NCI-H510A (cell line): ENCODE measurements at regions not wholly inside any gene's neighbourhood (a gene's known extent, or its start where the extent isn't known, plus 50 kb on each side); places are given as distances from the start of the nearest gene placed in this dataset.

ENCODE experiments used
- DNase-seq: peaks from one replicate; lab custom pipeline; 2025; lab: John Stamatoyannopoulos, UW

DNA sequence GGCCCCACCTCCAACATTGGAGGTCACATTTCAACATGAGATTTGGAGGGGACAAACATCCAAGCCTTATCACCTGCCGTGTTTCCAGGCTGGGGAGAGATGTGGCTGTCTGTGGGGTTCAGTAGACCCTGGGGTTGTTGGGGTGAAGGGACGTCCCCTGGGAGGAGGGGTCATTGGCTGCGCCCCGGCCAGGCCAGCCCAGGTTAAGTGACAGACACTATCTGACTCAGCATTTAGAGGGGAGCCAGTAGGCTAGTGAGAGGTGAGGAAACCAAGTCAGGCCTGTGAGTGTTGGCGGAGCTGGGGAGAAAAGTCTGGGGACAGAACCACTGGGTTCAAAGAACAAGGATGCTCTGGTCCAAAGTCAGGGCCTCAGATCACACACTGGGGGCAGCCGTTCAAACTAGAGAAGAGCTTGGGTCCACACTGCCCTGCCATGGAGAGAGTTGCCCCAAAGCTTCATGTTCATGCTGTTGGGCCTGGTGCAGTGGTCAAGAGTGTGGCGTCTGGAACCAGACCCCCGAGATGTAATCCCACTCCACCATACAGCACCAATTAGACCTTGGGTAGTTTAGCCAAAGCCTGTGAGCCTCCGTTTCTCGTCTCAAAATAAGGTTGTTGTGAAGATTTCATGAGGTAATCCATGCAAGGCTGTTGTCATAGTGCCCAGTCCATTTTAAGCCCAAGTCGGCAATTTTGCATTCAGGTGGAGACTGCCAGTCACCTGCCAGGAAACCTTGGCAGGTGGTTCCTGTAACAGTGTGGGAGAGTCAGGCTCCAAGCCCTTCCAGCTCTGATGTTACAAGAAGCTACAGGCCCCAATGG lies 1289.6 kb downstream of the TBC1D22A start:
- no peak for DNase-seq

DNA sequence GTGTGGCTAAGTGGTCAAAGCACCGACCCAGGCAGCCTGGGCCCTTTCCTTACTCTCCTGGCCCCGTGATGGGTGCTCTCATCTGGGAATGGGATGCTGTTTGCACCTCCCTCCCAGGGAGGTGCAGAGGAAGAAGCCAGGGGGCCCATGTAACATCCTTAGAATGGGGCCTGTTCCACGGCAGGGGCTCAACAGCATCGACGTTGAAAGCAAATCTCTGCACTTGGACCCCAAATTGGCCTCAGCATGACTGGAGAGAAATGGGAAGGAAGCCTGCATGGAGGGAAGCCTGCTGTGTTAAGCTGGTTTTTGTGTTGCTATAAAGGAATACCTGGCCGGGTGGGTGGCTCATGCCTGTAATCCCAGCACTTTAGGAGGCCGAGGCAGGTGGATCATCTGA lies 1288.4 kb downstream of the TBC1D22A start:
- no peak for DNase-seq

DNA sequence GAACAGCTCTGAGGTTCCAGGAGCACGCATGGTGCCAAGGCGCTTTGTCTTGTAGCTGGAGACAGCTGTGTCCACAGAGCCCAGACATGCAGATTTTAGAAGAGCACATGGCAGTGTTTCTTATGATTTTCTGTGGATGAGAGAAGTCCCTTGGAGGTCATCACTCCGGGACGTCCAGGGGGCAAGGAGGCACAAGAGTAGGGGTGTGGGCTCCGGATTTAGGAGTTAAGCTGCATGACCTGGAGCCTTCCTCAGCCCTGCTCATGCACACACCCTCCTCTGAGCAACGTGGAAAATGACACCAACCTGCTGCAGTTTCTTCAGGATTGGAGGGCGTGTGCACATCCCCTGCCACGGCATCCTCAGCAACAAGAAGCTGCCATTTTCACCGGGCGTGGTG lies 1286.7 kb downstream of the TBC1D22A start:
- DNase-seq = no peak

DNA sequence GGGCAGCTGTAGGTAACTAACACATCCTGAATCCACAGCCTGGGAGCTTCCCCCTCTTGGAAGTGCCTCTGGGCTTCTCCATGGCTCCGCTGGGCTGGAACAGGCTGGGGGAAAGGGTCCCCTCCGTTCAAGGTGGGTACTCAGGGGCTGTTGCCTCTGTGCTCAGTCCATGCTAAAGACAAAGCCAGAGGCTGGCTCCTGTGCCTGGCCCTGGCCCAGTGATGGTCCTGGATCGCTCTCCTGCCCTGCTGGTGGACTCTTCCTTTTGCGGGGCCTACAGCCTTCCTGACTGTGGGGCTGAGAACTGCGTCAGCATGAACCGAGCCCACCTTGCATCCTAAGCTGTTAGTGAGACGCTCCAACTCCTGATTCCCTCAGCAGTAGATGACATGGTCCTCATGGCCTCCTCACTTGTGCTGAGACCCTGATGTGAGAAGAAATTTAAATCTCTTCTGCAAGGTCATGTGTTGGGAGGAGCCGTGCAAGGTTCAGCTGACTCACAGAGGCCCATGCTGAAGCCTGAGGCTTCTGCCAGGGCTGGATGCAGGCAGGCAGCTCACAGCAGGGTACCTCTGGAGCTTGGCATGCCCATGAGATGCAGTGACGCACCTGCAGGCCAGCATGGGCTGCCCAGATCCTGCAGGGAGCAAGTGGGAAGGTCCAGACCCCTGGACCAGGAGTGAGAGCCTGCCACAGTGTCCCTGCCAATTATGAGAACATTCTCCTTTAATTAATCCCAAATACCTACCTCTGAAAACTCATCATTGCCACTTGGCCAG lies 1285.5 kb downstream of the TBC1D22A start:
- no peak for DNase-seq

DNA sequence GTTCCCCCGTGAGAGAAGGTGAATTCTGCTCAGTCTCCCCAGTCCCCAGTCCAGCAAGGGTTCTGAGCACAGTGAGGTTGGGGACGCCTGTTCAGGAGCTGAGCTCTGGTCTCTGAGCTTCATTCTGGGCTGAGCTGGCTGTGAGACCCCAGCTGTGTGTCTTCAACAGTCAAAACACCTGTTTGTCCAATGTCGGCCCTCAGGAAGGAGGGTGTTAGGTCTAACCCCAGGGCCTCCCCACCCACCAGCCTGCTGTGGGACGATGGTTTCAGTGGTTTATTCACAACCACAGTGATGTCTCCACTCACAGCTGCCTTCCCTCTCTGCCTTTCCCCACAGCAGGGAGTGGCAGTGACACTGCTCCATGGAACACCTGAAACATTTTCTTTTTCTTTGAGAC lies 1282.9 kb downstream of the TBC1D22A start:
- DNase-seq = no peak

DNA sequence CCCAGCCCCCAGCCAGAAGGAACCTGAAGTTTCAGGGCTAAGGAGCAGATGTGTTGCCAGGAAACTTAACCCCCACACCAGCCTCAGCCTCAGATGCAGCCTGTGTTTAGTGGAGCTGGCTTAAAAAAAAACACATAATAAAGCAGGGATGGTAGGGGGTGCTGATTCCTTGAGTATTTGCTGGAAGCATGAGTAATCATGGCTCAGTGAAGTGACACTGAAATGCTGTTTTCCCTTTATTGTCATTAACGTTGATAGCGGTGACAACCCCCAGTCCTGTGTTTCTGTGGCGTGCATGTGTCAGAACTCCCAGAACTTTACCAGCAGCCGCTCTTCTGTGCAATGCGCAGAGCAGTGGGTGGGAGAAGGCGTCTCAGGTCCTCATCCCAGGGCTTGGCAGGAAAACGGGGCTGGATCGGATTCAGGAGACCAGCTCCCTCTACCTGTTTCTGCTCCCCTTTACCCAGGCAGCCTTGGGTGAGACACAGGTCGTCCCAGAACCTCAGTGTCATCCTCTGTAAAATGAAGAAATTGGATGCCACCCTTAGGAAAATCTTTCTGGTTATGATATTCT lies 1282.1 kb downstream of the TBC1D22A start:
- DNase-seq = no peak

DNA sequence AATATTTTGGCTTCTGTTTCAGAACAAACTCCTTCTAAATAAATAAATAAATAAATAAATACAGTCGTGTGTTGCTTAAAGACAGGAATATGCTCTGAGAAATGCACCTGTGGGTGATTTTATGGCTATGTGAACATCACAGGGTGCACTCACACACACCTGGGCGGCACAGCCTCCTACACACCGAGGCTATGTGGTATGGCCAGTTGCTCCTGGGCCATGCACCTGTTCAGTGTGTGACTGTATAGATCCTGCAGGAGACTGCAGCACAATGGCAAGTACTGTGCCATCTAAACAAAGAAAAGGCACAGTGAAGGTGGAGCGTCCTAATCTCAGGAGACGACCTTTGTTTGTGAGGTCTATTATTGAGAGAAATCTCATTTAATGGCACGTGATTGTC lies 1281.1 kb downstream of the TBC1D22A start:
- no peak for DNase-seq

DNA sequence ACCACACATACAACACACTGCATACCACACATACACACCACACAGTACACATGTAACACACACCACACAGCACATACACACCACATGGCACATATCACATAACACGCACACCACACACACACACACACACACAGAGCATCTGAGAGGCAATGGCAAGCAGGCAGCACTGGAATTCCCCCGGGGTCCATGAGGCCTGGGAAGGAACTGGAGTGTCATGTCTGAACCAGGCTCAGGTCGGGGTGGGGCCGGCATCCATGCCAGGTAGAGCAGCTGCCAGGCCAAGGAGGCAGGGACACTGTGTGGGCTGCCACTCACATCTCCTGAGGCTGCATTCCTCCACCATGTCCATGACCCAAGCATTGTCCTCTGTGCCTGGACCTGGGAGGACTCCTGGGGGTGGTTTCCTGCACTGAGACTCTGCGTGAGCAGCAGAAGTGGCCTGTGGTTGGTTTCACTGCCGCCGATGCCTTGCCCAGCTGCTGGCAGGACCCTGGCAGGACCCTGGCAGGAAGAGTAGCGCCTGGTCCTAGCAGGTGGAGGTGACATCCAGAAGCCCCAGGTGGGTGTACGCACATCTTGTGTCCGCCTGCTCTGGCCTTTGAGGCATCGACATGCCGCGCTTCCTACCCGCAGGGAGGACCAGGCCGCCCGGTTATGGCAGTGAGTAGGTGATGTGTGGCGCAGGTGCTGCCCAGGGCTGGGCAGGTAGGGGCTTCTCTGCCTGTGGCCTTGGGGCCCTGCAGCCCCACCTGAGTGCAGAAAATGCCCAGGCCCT lies 1280.4 kb downstream of the TBC1D22A start:
- DNase-seq = no peak

DNA sequence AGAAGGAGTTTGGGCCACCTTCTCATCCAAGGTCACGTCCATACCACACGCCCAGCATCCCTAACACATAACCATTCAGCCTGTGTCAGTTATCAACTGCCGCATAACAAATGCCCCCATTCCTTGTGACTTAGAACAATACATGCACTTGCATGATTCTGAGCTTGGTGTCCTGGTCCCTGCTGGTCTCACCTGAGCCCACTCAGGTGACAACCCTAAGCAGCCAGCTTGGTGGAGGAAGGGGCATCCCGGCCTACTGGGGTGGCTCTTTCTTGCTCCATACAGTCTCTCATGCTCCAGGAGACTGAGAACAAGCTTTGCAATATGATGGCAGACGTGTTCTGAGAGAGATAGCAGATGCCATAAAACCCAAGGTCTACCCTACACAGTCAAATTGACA lies 1276.9 kb downstream of the TBC1D22A start:
- no peak for DNase-seq

DNA sequence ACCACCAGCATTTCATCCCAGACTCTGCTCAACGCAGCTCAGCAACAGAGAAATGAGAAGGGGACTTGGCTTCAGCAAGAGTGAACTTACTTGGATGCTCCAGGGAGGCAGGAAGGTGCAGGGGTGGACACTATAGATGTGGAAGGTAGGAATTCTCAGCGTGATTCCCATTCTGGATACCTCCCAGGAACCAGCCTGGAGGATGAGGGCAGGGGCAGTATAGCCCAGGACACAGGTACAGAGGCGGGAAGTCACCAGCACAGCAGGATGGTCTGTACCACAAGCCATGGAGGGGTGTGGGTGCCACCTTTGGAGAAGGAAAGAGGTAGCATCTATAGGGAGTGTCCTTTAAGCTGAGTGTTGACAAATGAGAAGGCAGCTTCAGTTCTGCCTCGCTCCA lies 1275.2 kb downstream of the TBC1D22A start:
- peak; percentile 74 for DNase-seq

DNA sequence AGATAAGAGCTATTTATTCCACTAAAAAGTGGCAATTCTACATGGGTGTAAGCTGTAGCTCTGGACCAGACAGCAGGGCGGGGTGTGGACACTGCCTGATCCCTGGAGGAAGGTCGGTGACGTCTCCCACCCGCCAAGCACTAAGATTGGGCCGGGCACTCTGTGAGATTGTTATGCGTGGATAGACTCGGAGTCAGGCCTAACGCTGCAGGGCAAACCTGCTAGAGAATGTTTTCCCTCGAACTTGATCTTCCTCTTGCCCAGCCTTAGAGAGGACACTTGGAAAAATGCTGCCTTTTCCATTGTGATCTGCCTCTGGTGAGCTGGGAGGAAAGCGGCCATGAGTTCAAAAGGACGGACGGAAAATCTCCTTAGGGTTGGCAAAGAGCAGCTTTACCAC lies 1273.4 kb downstream of the TBC1D22A start:
- DNase-seq = no peak

DNA sequence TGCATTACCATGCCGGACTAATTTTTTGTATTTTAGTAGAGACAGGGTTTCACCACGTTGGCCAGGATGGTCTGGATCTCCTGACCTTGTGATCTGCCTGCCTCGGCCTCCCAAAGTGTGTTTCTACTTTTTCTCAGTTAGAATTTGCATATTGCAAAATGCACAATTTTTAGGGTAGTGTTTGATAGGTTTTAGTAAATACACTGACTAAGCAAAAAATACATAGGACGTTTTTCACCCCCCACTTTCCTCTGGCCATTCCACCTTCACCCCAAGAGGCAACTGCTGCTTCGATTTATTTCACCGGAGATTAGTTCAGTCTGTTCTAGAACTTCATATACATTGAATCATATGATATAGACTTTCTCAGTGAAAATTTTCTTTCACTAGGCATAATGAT lies 1269.1 kb downstream of the TBC1D22A start:
- no peak for DNase-seq

DNA sequence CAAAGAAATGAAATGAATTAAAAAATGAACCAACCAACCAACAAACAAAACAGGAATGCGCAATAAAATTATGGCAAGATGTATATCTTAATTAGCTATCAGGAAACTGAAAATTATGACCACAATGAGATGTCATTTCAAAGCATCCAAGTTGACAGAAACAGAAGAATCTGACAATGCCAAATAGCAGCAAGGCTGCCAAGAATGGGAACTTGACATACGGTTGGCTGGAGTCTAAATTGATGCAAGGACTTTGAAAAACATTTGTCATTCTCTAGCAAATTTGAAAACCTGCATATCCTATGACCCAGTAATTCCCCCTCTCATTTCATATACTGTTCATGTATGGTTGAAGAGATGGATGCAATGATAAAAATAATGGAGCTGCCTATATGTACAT lies 1262.6 kb downstream of the TBC1D22A start:
- DNase-seq = no peak

DNA sequence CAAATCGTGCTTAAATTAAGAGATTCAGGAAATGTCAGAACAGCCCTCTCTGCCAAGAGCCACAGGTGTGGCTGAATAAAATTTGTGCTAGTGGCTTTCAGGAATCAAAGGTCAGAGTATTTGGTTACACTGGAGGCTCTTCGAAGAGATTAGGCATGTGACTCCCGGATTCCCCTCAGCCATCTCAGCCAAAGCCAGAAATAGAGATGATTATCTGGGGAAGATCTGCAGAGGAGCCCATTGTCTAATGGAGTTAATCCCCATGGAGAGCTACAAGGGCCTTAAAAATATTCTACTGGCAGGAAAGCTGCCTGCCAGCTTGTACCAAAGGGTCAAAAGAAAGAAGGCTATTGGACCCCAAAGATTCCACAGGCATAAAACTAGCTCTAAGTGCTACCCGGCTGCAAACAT lies 1259.5 kb downstream of the TBC1D22A start:
- DNase-seq = no peak

DNA sequence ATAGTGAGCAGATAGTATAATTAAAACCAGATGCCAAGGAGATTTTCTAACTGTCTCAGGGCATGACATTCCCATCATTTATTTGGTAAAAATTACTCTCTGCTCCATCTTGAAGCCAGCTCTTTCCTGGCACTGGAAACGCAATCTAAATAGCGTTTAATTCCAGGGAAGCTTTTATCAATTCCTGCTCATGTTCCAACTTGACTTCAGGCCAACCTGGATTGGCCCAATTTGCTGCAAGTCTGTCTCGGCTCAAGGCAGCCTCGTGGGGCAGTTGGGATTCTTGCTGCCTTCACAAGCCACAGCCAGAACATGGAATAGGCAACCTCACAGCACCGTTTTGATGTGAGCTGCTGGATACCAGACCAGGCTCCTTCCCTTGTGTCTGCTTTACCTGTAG lies 1255.9 kb downstream of the TBC1D22A start:
- DNase-seq = no peak

DNA sequence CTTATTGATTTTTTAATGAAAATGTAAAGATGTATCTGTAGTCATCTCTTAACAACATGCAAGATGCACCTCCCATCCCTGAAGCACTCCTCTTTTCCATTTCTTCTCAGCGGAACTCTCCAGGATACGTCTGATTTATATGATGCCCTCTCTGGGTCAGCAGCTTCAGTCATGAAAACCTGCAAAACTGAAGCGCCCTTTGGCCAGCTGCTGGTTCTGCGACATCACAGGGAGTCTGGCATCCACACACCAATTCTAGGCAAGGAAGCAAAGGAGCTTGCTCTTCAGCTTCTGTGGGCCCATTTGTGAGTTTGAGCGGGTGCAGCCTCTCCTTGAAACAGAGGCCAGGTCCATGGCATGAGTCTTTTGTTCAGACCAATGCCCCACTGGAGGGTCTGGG lies 1253.3 kb downstream of the TBC1D22A start:
- no peak for DNase-seq

DNA sequence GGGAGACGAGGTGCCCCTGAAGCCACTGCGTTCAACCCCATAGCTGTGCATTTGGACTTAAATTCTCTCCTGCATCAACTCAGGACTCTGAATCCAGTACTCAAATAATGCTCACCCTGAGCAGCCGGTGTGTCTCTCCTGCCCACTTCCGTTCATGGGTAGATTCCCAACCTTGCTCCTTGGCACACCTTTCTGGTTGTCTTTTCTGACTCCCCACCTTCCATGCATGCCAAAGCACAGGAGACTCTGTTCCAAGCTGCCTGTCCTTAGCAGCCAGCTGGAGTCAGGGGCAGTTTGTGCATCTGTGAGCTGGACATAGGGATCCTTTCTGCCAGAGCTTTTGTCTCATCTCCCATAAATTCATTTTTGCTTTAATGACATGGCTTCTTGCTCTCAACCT lies 1242.5 kb downstream of the TBC1D22A start:
- no peak for DNase-seq

DNA sequence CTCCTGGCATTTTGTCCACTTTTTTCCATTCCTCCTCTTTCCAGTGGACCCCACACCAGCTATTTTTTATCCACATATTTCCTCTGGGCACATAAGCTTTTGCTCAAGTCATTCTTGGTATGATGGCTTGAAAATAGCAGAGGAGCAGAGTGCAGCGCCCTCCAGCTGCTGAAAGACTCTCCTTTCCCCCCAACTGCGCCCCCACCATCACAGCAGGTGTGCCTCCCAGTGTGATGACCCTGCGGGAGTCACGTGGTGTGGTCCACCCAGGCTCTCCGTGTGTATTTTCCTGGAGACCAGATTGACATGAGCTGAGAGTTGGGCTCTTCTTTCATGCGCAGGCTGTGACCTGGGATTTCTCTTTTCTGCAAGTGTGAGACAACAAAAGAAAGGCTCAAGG lies 1241.6 kb downstream of the TBC1D22A start:
- DNase-seq = no peak

DNA sequence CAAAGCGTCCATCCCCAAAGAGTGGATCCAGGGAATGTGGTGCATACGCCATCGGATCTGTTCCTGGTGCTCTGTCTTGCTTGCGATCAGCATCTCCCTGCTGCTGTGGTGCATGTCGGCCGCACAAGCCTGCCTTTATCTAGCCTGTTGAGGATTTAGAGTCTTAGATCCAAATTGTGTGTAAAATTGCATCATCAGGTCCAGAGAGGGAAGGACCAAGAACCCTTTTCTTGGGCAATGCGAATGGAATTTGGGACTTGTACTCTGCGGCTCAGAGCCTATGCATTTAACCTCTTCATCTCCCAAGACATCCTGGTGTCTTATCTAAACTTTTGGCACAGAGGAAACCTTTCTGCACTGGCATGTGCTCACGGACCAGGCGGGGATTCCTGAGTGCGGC lies 1238.7 kb downstream of the TBC1D22A start:
- DNase-seq = no peak

DNA sequence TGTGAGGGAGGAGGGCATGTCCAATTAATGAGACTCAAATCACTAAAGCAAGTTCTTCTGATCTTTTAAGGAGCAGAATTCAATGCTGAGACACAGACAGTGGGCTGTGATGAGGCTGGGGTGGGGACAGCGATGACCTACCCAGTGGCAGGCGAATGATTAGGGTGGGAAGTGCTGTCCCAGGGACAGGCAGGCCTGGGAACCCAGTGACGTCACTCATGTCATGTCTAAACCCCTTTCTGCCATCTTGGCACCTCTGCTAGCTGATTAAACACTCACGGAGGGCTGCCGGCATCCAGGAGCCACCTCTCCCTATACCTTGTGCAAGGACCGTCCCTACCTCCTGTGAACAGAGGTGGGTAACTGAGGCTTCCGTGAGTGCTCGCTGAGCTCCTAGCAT lies 1235.2 kb downstream of the TBC1D22A start:
- no peak for DNase-seq

DNA sequence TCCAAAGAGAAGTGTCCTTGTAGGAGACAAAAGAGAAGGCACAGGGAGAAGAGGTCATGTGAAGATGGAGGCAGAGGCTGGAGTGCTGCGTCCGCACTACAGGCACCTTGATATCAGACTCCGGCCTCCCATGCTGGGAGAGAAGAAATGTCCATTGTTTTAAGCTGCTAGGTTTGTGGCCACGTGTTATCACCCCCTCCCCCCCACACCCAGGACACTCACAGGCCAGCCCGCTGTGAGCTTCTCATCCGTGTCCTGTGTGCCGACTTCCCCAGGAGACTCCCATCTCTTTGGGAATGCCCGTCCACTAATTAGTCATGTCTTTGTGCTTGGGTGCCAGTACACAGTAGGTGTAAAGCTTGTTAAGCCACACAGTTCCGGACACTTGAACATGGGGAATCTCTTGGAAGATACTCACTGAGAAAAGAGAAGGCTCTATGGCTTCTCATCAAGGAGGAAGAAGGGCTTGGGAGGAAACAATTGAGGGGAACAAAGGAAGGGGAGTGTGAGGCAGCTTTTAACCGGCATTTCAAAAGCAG lies 1234.7 kb downstream of the TBC1D22A start:
- no peak for DNase-seq

DNA sequence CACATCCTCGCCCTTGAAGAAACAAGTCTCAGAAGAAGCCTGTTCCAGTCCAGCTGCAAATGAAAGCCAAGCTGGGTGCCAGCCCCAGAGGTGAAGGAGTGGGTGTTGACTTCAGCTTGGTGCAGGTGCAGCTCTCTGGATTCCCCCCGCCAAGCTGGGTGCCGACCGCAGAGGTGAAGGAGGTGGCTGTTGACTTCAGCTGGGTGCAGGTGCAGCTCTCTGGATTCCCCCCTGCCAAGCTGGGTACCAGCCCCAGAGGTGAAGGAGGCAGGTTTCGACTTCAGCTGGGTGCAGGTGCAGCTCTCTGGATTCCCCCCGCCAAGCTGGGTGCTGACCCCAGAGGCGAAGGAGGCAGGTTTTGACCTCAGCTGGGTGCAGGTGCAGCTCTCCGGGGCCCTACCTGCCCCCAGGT lies 1234.0 kb downstream of the TBC1D22A start:
- peak; percentile 52 for DNase-seq
